HepG2 (cell line): ENCODE measurements at regions not wholly inside any gene's neighbourhood (a gene's known extent, or its start where the extent isn't known, plus 50 kb on each side); places are given as distances from the start of the nearest gene placed in this dataset.

Source experiments
- ATAC-seq: fragments of 200-7000 bp; cut with Tn5 transposase; 3 replicates; pipeline ENCODE4 v1.9.1; 2020; ENCODE audit warnings: mild to moderate bottlenecking, moderate library complexity
- BruUV-seq: library from RNA; stranded (reverse); fragments of 400-500 nt; replicated peaks from 2 replicates; lab custom pipeline; 2021; lab: Mats Ljungman, UMichigan
- CTCF ChIA-PET: fragments of 300-600 bp; formaldehyde crosslinking; extraction: SDS; loops from one replicate; lab custom pipeline; 2021; ENCODE audit warnings: low total read pairs, inconsistent platforms, low intra/inter-chr PET ratio; lab: Yijun Ruan, JAX
- POLR2A ChIA-PET: fragments of 350-600 bp; sonication (Branson Sonifier 250); formaldehyde crosslinking; loops from one replicate; lab custom pipeline; 2020; ENCODE audit warnings: antibody characterized with exemption, inconsistent platforms; lab: Yijun Ruan, JAX
- DNase-seq: peaks from one replicate; pipeline ENCODE4 v3.0.0-alpha.2; 2015; ENCODE audit warnings: low spot score
- FAIRE-seq: peaks from 3 replicates; lab custom pipeline; 2011; peaks lifted over from hg19 to GRCh38; lab: Jason Lieb, UNC
- H2AFZ ChIP-seq: one replicate; pipeline ENCODE4 v1.6.1; 2011; ENCODE audit warnings: low read length, inconsistent platforms
- H3K27ac ChIP-seq: fragments of 300-600 bp; 3 replicates; pipeline ENCODE4 v1.8.0; 2011; ENCODE audit warnings: mixed run types, mild to moderate bottlenecking, mixed read lengths, low read length, inconsistent platforms; ENCODE audit not compliant: insufficient read depth; ENCODE audit errors: extremely low read length
- H3K27me3 ChIP-seq, 2 experiments: fragments of 200-600 bp in 1 of 2; 2 replicates in 1 of 2; 3 replicates in 1 of 2; pipeline versions ENCODE4 v1.6.0 to v1.8.0; 2011; ENCODE audit warnings: low read length in 2 of 2, mild to moderate bottlenecking in 2 of 2, moderate library complexity in 2 of 2, inconsistent platforms in 1 of 2; ENCODE audit not compliant: insufficient read depth in 2 of 2, control insufficient read depth in 1 of 2
- H3K36me3 ChIP-seq, 2 experiments: fragments of 200-600 bp in 1 of 2; replicated peaks in 1 of 2; 2 replicates in 1 of 2; 3 replicates in 1 of 2; pipeline versions ENCODE4 v1.5.1 to v1.8.0; 2011; ENCODE audit warnings: low read length in 2 of 2, inconsistent platforms in 1 of 2; ENCODE audit not compliant: insufficient read depth in 2 of 2, control insufficient read depth in 1 of 2
- H3K4me1 ChIP-seq: 2 replicates; pipeline ENCODE4 v1.5.1; 2012; ENCODE audit warnings: low read length, inconsistent platforms; ENCODE audit not compliant: insufficient read depth
- H3K4me2 ChIP-seq: 2 replicates; pipeline ENCODE4 v1.6.0; 2011; ENCODE audit warnings: low read depth, low read length, inconsistent platforms
- H3K4me3 ChIP-seq, 3 experiments: fragments of 200-600 bp in 1 of 3; sonication (generic), shearing (Covaris generic) in 1 of 3; replicated peaks in 1 of 3; 2 replicates each; pipeline ENCODE4 v1.5.1; 2011 to 2016; ENCODE audit warnings: low read length in 3 of 3, inconsistent platforms in 2 of 3, low read depth in 2 of 3, mild to moderate bottlenecking in 2 of 3, control low read depth in 1 of 3, mixed read lengths in 1 of 3; ENCODE audit not compliant: insufficient read depth in 1 of 3
- H3K79me2 ChIP-seq: one replicate; pipeline ENCODE4 v1.6.1; 2011; ENCODE audit warnings: low read length, inconsistent platforms; ENCODE audit not compliant: insufficient read depth
- H3K9ac ChIP-seq: 2 replicates; pipeline ENCODE4 v1.6.0; 2011; ENCODE audit warnings: mild to moderate bottlenecking, low read depth, low read length, inconsistent platforms; ENCODE audit not compliant: insufficient read depth
- H3K9me3 ChIP-seq: 2 replicates; pipeline ENCODE4 v1.5.1; 2012; ENCODE audit warnings: mild to moderate bottlenecking, low read length
- H4K20me1 ChIP-seq: 2 replicates; pipeline ENCODE4 v1.6.0; 2011; ENCODE audit warnings: inconsistent platforms, mild to moderate bottlenecking, low read length, moderate library complexity; ENCODE audit not compliant: insufficient read depth
- ARNT ChIP-seq: fragments of 450-650 bp; IDR thresholded peaks from 2 replicates; pipeline ENCODE4 v1.6.1; 2017
- ATF7 ChIP-seq, 2 experiments: fragments of 450-650 bp in 1 of 2; sonication (generic) in 1 of 2; formaldehyde crosslinking in 1 of 2; IDR thresholded peaks; 2 replicates each; pipeline versions ENCODE4 v1.4.0 to v1.6.1; 2016 to 2020; ENCODE audit warnings: antibody characterized with exemption in 1 of 2, mild to moderate bottlenecking in 1 of 2, missing genetic modification reagents in 1 of 2
- CEBPG ChIP-seq: IDR thresholded peaks from 2 replicates; pipeline ENCODE4 v1.6.1; 2016
- GMEB2 ChIP-seq: IDR thresholded peaks from 2 replicates; pipeline ENCODE4 v1.6.1; 2016; ENCODE audit warnings: missing biosample characterization, missing genetic modification reagents, low read depth
- HOXA5 ChIP-seq: sonication (generic); formaldehyde crosslinking; IDR thresholded peaks from 2 replicates; pipeline ENCODE4 v1.4.0; 2020; ENCODE audit warnings: missing genetic modification reagents
- KLF13 ChIP-seq: sonication (generic); formaldehyde crosslinking; IDR thresholded peaks from 2 replicates; pipeline ENCODE4 v1.4.0; 2020; ENCODE audit warnings: mild to moderate bottlenecking, missing genetic modification reagents
- MYNN ChIP-seq: sonication (generic); formaldehyde crosslinking; IDR thresholded peaks from 2 replicates; pipeline ENCODE4 v1.4.0; 2020; ENCODE audit warnings: mild to moderate bottlenecking, low read depth, missing genetic modification reagents
- NR2F6 ChIP-seq, 2 experiments: IDR thresholded peaks; 2 replicates each; pipeline ENCODE4 v1.6.1; 2016; ENCODE audit warnings: antibody characterized with exemption in 1 of 2, mild to moderate bottlenecking in 1 of 2
- TRIM22 ChIP-seq: fragments of 450-650 bp; IDR thresholded peaks from 2 replicates; pipeline ENCODE4 v1.6.1; 2017
- YEATS4 ChIP-seq: sonication (generic); formaldehyde crosslinking; IDR thresholded peaks from 2 replicates; pipeline ENCODE4 v1.4.0; 2020; ENCODE audit warnings: missing genetic modification reagents, borderline replicate concordance
- ZBTB10 ChIP-seq: sonication (generic); formaldehyde crosslinking; IDR thresholded peaks from 2 replicates; pipeline ENCODE4 v1.4.0; 2020; ENCODE audit warnings: missing genetic modification reagents, borderline replicate concordance
- ZNF441 ChIP-seq: sonication (generic); formaldehyde crosslinking; IDR thresholded peaks from 2 replicates; pipeline ENCODE4 v1.7.0; 2021; ENCODE audit warnings: missing genetic modification reagents, borderline replicate concordance
- ZNF777 ChIP-seq: sonication (generic); formaldehyde crosslinking; IDR thresholded peaks from 2 replicates; pipeline ENCODE4 v1.4.0; 2020; ENCODE audit warnings: missing genetic modification reagents
- ZNF790 ChIP-seq: sonication (generic); formaldehyde crosslinking; IDR thresholded peaks from 2 replicates; pipeline ENCODE4 v1.8.0; 2022; ENCODE audit warnings: missing genetic modification reagents, mild to moderate bottlenecking, borderline replicate concordance
- ZSCAN9 ChIP-seq: IDR thresholded peaks from 2 replicates; pipeline ENCODE4 v1.6.1; 2016; ENCODE audit warnings: borderline replicate concordance
- WGBS: methylation state at CpG from one replicate; pipeline ENCODE4 v1.1.6; 2017; ENCODE audit warnings: low lambda C conversion rate; 5-methylcytosine and 5-hydroxymethylcytosine counted together
- in situ Hi-C: cut with HindIII; loops from 2 replicates; pipeline ENCODE4 v1.10.0; 2017; ENCODE audit warnings: low pct_unique_long_range_greater_than_20kb; ENCODE audit not compliant: extremely low pct_ligation_motif_present
- intact Hi-C: fragments of 100-400 bp; cut with micrococcal nuclease; formaldehyde crosslinking; loops from one replicate; pipeline ENCODE4 v1.10.0; 2022; ENCODE audit not compliant: unreplicated experiment

- CTCF ChIA-PET, result no interaction called here
- intact Hi-C loops (no loop called here), in situ Hi-C loops (no loop called here)
These were observed 77.5 kb upstream of the CXCL12 start for GRCh38 chr10:44462338-44462914.

GRCh38 chr10:44463511-44464121 lies 78.7 kb upstream of the CXCL12 start:
- intact Hi-C loops, result no loop called here
- Histone ChIP-seq H3K4me3 (no peak overlapping the region), H3K27me3 (peaks cover 0 to 3% of the 10 kb centered on the region in 2 experiments; a peak in 2 of 5 replicates), H3K4me1 (no peaks in the 10 kb centered on the region), H3K9me3 (no peaks in the 10 kb centered on the region), H3K9ac (no peak overlapping the region), H3K79me2 (no peaks in the 10 kb centered on the region), H4K20me1 (no peaks in the 10 kb centered on the region), H3K36me3 (no peaks in the 10 kb centered on the region), H2AFZ (no peak overlapping the region), H3K27ac (no peak overlapping the region), H3K4me2 (no peak overlapping the region)
- CTCF ChIA-PET, result no interaction called here
- in situ Hi-C loops, result no loop called here
- DNase-seq (no peak), FAIRE-seq (no peak), ATAC-seq (no peak)
- POLR2A ChIA-PET, result no interaction called here
- BruUV-seq, result no TSS peak
- WGBS, result 36% methylated on average over 6 of the region's 6 CpGs
- TF ChIP-seq YEATS4, result no peak
- TF ChIP-seq HOXA5, result no peak
- TF ChIP-seq ZNF777 (CRISPR knock-in tag), result no peak
- TF ChIP-seq MYNN (CRISPR knock-in tag), result no peak
- no peak for TF ChIP-seq NR2F6 (IDR thresholded peaks at IDR 0.05)
- TF ChIP-seq NR2F6 (CRISPR knock-in tag; IDR thresholded peaks at IDR 0.05), result no peak
- no peak for TF ChIP-seq ZNF790 (CRISPR knock-in tag)
- TF ChIP-seq ZSCAN9, result no peak
- TF ChIP-seq GMEB2 (CRISPR knock-in tag), result no peak
- no peak for TF ChIP-seq KLF13
- no peak for TF ChIP-seq CEBPG (CRISPR knock-in tag)
- no peak for TF ChIP-seq ZBTB10
- no peak for TF ChIP-seq ARNT
- TF ChIP-seq TRIM22, result no peak

More at GRCh38 chr10:44462338-44462914, 77.5 kb upstream of the CXCL12 start:
- no peak overlapping the region for H2AFZ ChIP-seq
- POLR2A ChIA-PET, result no interaction called here
- no peaks in the 10 kb centered on the region for H3K36me3 ChIP-seq
- TF ChIP-seq ATF7 (IDR thresholded peaks at IDR 0.05), result peak; percentile 40; the same call in 1 of the 2 replicates
- no peak for TF ChIP-seq ATF7 (CRISPR knock-in tag; IDR thresholded peaks at IDR 0.05)
- TF ChIP-seq ZNF441 (CRISPR knock-in tag), result no peak
- H4K20me1 ChIP-seq, result no peaks in the 10 kb centered on the region
- no peak overlapping the region for H3K4me3 ChIP-seq
- H3K4me1 ChIP-seq, result no peaks in the 10 kb centered on the region
- no peak overlapping the region for H3K4me2 ChIP-seq
- H3K9me3 ChIP-seq, result no peaks in the 10 kb centered on the region
- no peak for DNase-seq
- peaks cover 0 to 3% of the 10 kb centered on the region in 2 experiments; a peak in 2 of 5 replicates for H3K27me3 ChIP-seq
- H3K27ac ChIP-seq, result no peak overlapping the region
- 17% methylated on average over 5 of the region's 7 CpGs for WGBS
- no peak for ATAC-seq
- BruUV-seq, result no TSS peak
- no peak overlapping the region for H3K9ac ChIP-seq
- FAIRE-seq, result no peak
- no peaks in the 10 kb centered on the region for H3K79me2 ChIP-seq
